A673 (cell line): ENCODE measurements at regions not wholly inside any gene's neighbourhood (a gene's known extent, or its start where the extent isn't known, plus 50 kb on each side); places are given as distances from the start of the nearest gene placed in this dataset.

Experiments
- BruUV-seq: library from RNA; stranded (reverse); fragments of 400-500 nt; replicated peaks from 2 replicates; lab custom pipeline; 2021; lab: Mats Ljungman, UMichigan
- CTCF ChIA-PET: fragments of 300-600 bp; sonication (Branson Sonifier 250); formaldehyde crosslinking; loops from one replicate; lab custom pipeline; 2022; ENCODE audit warnings: antibody characterized with exemption; lab: Charles Lee
- POLR2A ChIA-PET: fragments of 300-600 bp; sonication (Branson Sonifier 250); formaldehyde crosslinking; loops from one replicate; lab custom pipeline; 2022; ENCODE audit warnings: antibody characterized with exemption; ENCODE audit not compliant: low non-redundant PET; lab: Charles Lee
- DNase-seq: peaks from one replicate; pipeline ENCODE4 v3.0.0-alpha.2; 2015; ENCODE audit warnings: low spot score
- H3K27ac ChIP-seq: fragments of 200-600 bp; sonication (generic); 2 replicates; pipeline ENCODE4 v1.5.1; 2016; ENCODE audit warnings: mixed run types, low read depth, mild to moderate bottlenecking, mixed read lengths, antibody characterized with exemption, low read length; ENCODE audit not compliant: poor library complexity, severe bottlenecking
- H3K27me3 ChIP-seq: fragments of 200-600 bp; sonication (generic); replicated peaks from 2 replicates; pipeline ENCODE4 v1.6.1; 2017; ENCODE audit warnings: mixed run types, low read depth, mild to moderate bottlenecking, mixed read lengths, antibody characterized with exemption, low read length; ENCODE audit not compliant: insufficient read depth, poor library complexity
- H3K36me3 ChIP-seq: fragments of 200-600 bp; sonication (generic); 2 replicates; pipeline ENCODE4 v1.6.1; 2016; ENCODE audit warnings: mixed run types, mild to moderate bottlenecking, mixed read lengths, antibody characterized with exemption, low read length; ENCODE audit not compliant: insufficient read depth, poor library complexity, severe bottlenecking
- H3K4me1 ChIP-seq: fragments of 200-600 bp; sonication (generic); 2 replicates; pipeline ENCODE4 v1.6.1; 2017; ENCODE audit warnings: mixed run types, mild to moderate bottlenecking, mixed read lengths, antibody characterized with exemption, low read length; ENCODE audit not compliant: insufficient read depth, poor library complexity, severe bottlenecking
- H3K4me3 ChIP-seq: fragments of 200-600 bp; sonication (generic); 2 replicates; pipeline ENCODE4 v1.5.1; 2016; ENCODE audit warnings: low read depth, mixed run types, mild to moderate bottlenecking, mixed read lengths, low read length; ENCODE audit not compliant: poor library complexity, severe bottlenecking
- H3K9me3 ChIP-seq: fragments of 200-600 bp; sonication (generic); 2 replicates; pipeline ENCODE4 v1.6.1; 2016; ENCODE audit warnings: mixed run types, low read depth, mild to moderate bottlenecking, mixed read lengths, antibody characterized with exemption, low read length; ENCODE audit not compliant: poor library complexity, severe bottlenecking
- CTCF ChIP-seq: fragments of 300-800, 200-600 bp; sonication (generic); conservative IDR thresholded peaks from 2 replicates; pipeline ENCODE4 v1.5.1; 2017; ENCODE audit warnings: low read depth, mild to moderate bottlenecking, antibody characterized with exemption, low read length, moderate library complexity, mixed read lengths
- EZH2 ChIP-seq: fragments of 200-600 bp; sonication (generic); IDR thresholded peaks from 2 replicates; pipeline ENCODE4 v1.6.1; 2017; ENCODE audit warnings: borderline replicate concordance, low read depth, mild to moderate bottlenecking, mixed read lengths, antibody characterized with exemption, low read length; ENCODE audit not compliant: poor library complexity, severe bottlenecking
- intact Hi-C: fragments of 100-400 bp; cut with micrococcal nuclease; formaldehyde crosslinking; loops from one replicate; pipeline ENCODE4 v1.10.0; 2022; ENCODE audit not compliant: unreplicated experiment

DNA sequence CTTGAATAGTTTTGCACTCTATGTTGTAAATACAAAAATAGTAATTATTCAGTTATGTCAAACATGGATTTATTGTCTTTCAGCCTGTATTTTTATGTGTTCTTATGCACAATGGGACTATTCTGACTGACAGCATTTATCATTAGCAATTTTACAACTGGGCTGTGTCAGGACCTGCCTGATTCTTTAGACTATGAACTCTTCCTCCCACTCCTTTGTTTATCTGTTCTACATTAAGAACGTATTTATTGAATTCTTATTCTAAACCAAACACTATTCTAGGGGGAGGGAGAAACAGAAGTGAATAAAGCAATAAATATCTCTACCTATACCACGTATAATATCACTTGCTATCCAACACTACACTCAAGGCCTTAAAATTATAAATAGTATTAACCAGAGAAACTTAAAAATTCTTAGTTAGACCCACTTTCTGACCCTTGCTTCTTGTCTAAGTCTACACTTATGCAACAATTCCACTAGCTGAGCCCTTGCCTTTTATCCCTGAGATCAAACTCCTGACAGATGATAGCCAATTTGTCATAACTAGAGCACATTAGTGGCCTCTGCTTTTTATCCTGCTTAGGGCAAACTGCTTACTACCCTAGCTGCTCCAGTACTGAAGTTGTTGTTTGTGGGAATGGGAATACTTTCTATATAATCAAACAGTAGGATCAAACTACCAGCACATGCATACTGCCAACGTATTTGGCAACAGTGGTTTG, 494.3 kb downstream of the BRINP3 start:
- ChIA-PET CTCF (no interaction called here), POLR2A (no interaction called here)
- Histone ChIP-seq H3K27me3 (no peaks in the 10 kb centered on the region), H3K4me1 (no peaks in the 10 kb centered on the region), H3K36me3 (no peaks in the 10 kb centered on the region), H3K9me3 (no peaks in the 10 kb centered on the region), H3K27ac (no peak overlapping the region), H3K4me3 (no peak overlapping the region)
- intact Hi-C loops = no loop called here
- TF ChIP-seq EZH2 = no peak
- TF ChIP-seq CTCF = no peak
- no TSS peak for BruUV-seq
- DNase-seq = no peak

DNA sequence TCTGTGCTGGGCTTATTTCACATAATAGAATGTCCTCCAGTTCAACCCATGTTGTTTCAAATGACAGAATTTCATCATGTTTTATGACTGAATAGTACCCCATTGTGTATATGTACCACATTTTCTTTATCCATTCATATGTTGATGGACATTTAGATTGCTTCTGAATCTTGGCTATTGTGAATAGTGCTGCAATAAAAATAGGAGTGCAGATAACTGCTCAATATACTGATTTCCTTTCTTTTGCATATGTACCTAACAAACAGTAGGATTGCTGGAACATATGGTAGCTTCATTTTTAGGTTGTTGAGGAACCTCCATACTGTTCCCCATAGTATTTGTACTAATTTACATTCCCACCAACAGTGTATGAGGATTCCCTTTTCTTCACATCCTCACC, 491.1 kb downstream of the BRINP3 start:
- Histone ChIP-seq H3K27ac (no peak overlapping the region), H3K36me3 (no peaks in the 10 kb centered on the region), H3K9me3 (no peaks in the 10 kb centered on the region), H3K4me3 (no peak overlapping the region), H3K4me1 (no peaks in the 10 kb centered on the region), H3K27me3 (no peaks in the 10 kb centered on the region)
- ChIA-PET POLR2A (no interaction called here), CTCF (no interaction called here)
- DNase-seq = no peak
- intact Hi-C loops = no loop called here
- no TSS peak for BruUV-seq
- TF ChIP-seq CTCF (no peak), EZH2 (no peak)

DNA sequence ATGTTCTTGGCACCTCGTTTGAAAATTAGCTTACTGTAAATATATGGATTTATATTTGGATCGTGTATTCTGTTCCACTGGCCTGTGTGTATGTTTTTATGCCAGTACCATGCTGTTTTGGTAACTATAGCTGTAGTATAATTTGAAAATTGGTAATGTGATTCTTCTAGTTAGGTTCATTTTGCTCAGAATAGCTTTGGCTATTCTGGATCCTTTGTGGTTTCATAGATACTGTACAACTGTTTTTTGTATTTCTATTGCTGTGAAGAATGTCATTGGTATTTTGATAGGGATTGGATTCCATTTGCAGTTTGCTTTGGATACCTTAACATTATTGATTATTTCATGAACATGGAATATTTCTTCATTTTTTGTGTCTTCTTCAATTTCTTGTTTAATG, 490.2 kb downstream of the BRINP3 start:
- Histone ChIP-seq H3K9me3 (no peaks in the 10 kb centered on the region), H3K4me1 (no peaks in the 10 kb centered on the region), H3K27me3 (no peaks in the 10 kb centered on the region), H3K27ac (no peak overlapping the region), H3K4me3 (no peak overlapping the region), H3K36me3 (no peaks in the 10 kb centered on the region)
- CTCF ChIA-PET = no interaction called here
- BruUV-seq = no TSS peak
- no peak for TF ChIP-seq CTCF
- no peak for TF ChIP-seq EZH2
- intact Hi-C loops = no loop called here
- no peak for DNase-seq
- POLR2A ChIA-PET = no interaction called here
